NCI-H345 treated with DMSO at 0.1 percent for 48 hours (cell line): ENCODE measurements at regions not wholly inside any gene's neighbourhood (a gene's known extent, or its start where the extent isn't known, plus 50 kb on each side); places are given as distances from the start of the nearest gene placed in this dataset.
"Not testable (repeated sequence)": the region's sequence is repeated elsewhere in the genome, so short reads cannot be mapped to it uniquely, and the experiment has no call there.

Source experiments
- DNase-seq: peaks from one replicate; lab custom pipeline; 2025; ENCODE audit not compliant: unreplicated experiment; lab: John Stamatoyannopoulos, UW

DNA sequence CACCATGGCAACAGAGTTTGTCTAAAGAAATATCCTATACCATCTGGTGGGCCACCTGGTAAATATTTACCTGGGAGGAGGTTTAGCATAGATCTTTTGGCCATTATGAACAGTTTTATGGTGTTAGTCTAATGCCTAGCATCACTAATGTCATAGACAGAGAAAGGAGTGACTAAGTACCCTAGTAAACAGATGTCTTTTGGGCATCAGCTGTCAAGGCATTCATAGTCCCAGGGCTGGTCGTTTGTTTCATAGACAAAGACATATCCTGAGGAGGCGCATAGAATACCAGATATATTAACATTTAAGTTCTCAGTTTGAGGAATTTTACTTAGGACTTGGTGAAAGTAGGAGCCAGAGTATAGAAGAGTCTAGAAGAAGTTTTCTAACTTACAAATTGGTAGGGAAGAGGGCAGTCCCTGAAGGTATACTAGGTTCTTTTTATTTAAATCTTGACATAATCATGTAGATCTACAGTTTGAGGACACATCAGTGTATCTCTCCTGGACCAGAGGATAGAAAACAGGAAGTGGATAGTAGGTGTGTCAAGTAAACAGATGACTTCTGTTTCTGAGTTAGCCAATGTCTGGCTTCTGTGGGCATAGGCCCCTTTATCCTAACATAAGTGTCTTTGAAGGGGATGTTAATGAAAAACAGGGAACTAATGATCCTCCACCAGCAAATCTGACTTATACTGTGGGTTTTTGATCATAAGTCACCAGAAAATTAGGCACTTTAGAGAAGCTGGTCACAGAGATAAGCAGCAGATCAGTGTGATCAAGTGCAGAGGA, 105.0 kb upstream of the PRSS3 start:
- no peak for DNase-seq

DNA sequence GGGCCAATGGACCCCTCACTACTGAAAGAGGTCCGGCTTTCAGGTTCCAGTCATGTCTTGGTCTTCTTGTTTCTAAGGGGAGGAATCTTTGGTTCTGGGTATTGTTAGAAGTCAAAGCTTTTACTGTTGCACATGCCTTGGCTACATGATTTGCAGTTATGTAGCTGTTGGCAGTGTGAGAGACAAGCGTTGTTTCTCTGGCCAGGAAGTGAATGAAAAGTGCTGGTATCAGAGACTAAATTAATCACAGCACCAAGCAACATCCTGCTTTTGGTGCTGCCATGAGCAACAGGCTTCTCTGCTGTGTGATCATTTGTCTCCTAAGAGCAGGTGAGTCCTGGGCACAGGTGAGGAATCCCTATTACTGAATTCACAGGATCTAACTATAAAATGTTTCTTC, 100.1 kb upstream of the PRSS3 start:
- DNase-seq = no peak

DNA sequence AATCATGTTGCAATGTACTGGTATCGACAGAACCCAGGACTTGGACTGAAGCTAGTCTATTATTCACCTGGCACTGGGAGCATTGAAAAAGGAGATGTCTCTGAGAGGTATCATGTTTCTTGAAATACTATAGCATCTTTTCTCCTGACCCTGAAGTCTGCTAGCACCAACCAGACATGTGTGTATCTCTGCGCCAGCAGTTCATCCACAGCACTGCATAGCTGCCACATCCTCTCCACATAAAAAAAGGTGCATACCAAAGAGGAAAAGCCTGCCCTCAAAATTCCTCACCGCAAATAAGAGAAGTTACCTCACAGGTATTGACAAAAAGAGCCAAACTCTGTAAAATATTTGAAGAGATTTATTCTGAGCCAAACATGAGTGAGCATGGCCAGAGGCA, 99.5 kb upstream of the PRSS3 start:
- no peak for DNase-seq

DNA sequence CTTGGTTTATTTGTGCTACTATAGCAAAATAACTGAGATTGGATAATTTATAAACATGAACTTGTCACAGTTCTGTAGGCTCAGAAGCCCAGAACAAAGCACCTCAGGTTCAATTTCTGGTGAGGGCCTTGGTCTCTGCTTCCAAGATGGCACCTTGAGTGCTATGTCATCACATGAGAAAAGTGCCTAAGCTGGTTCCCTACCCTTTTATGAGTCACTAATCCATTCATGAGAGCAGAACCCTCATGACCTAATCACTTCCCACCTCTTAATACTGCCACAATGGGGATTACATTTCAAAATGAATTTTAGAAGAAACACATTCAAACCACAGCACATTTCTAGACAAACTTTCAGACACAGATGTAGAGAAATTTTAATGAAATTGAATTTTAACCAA, 98.2 kb upstream of the PRSS3 start:
- no peak for DNase-seq

DNA sequence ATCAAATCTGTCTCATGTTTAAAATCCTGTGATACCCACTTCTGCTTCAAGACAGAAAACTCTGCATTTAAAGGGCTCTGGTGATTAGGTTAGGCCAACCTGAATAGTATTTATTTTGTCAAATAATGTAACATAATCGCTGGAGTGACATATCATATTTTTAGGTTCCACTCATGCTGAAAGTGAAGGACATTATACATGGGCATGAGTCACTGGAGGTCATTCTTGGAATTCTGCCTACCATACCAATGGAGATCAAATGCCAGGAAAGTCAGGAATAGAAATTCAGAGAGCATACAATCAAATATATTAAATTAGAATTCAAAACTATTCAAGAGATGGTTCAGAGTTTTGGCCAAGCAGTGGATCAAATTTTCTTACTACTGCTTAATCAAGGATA, 97.1 kb upstream of the PRSS3 start:
- no peak for DNase-seq

DNA sequence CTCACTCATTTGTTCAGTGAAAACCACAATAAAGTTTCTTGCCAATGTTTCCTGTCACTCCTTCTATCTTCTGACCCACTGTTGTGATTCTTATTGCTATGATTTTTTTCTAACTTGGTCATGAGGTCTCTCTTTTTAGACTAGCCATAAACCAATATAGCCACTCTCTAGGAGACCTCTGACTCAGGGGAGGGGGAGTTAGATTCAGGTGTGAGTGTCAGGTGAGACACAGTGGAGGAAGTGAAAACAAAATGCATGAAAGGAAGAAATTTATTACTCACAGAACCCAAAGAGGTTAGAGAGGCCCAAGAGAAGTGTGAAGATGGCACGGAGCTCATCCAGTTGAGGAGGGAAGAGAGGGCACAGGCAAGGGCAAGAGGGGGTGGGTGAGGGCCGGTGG, 94.4 kb upstream of the PRSS3 start:
- DNase-seq = not testable (repeated sequence)

DNA sequence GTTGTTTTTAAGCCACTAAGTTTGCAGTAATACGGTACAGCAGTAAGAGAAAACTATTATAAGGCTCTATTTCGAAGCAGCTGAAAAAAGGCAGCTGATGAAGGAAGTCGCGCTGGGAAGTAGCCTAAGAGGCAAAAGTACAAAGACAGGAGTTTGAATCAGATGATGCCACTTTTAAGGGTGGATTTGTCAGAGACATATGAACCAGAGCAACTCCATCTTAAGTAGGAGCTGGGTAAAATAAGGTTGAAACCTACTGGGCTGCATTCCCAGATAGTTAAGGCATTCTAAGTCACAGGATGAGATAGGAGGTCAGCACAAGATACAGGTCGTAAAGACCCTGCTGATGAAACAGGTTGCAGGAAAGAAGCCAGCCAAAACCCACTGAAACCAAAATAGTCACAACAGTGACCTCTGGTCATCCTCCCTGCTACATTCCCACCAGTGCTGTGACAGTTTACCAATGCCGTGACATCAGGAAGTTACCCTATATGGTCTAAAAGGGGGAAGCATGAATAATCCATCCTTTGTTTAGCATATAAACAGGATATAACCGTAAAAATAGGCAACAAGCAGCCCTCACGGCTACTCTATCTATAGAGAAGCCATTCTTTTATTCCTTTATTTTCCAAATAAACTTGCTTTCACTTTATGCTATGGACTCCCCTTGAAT, 91.8 kb upstream of the PRSS3 start:
- DNase-seq = no peak

DNA sequence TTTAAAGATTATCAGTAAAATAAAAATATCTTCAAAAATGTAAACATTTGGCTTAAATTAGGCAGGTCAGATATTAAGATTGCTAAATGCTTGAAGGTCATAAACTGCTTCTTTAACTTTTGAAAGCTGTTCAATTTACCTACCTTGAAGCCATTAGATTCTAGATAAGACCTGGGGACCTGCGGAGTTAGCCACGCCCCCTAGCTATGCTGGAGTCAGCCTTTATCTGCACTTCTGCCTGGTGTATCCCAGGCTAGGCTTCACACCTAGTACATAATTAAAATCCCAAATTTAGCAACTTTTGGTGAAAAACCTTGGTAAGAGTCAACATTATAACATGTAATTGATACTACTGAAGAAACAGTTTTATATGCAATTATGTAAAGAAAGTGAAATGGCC, 89.9 kb upstream of the PRSS3 start:
- DNase-seq = not testable (repeated sequence)

DNA sequence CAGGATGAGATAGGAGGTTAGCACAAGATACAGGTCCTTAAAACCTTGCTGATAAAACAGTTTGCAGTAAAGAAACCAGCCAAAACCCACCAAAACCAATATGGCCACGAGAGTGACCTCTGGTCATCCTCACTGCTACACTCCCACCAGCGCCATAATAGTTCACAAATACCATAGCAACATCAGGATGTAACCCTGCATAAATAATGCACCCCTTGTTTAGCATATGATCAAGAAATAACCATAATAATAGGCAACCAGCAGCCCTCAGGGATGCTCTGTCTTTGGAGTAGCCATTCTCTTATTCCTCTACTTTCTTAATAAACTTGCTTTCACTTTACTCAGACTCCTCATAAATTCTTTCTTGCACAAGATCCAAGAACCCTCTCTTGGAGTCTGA, 86.9 kb upstream of the PRSS3 start:
- DNase-seq = no peak

DNA sequence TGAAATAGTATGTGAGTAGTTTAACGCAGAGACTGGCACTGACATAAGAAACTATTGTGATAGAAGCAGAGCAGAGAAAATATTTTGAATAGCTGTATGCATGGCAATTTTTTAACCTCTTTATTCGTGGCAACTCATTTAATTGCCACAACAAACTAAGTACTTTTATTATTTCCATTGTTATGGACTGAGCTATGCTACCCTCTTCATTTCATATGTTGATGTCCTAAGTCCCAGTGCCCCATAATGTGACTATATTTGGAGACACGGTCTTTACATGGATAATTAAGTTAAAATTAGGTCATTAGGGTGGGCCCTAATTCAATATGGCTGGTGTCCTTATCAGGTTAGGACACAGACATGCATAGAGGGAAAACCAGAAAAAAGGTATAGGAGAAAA, 86.1 kb upstream of the PRSS3 start:
- DNase-seq = no peak

DNA sequence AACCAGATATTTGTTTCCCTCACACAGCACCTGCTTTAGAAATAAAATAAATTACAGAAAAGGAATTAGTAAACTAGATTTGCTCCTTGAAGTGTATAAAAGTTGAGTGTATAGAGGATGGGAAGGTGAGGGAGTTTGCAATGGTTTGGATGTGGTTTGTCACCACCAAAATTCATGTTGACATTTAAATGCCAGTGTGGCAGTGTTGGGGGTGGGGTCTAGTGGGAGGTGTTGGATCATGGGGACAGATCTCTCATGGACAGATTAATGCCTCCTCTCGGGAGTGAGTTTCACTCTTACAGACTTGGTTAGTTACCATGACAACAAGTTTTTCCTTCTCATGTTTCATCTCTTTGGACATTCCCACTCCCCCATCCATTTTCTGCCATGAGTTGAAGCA, 83.9 kb upstream of the PRSS3 start:
- not testable (repeated sequence) for DNase-seq

DNA sequence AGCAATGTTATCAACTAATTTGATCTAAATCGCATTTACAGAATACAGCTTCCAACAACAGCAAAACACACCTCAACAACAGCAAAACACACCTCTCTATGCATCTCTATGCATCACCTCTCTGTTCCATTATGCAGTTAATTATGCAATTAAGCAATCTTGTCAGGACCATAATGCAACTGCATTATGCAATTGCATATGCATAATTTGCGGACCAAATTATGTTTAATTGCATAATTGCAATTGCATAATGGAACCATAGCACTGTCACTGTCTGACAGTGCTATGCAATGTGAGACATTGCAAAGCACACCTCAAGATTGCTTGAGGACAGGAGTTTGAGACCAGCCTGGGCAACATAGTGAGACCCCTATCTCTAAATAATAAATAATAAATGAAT, 80.4 kb upstream of the PRSS3 start:
- no peak for DNase-seq

DNA sequence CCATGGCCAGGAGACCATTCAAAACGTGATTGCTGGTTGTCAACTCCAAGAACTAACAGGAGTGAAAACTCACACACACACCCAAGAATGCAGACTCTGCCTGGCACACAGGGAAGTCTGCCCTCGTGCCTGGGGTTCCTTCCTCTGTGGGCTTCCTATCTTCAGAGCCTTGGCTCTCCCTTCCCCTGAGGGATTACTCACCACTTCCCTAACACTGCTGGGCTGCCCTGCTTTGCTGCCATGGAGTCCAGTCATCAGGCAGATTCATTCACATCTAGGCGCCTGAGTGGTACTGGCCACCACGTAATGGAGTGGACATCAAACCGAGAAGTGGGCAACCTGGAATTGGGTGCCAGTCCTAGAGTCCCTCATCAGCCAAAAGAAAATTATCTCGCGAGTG, 76.4 kb upstream of the PRSS3 start:
- no peak for DNase-seq

DNA sequence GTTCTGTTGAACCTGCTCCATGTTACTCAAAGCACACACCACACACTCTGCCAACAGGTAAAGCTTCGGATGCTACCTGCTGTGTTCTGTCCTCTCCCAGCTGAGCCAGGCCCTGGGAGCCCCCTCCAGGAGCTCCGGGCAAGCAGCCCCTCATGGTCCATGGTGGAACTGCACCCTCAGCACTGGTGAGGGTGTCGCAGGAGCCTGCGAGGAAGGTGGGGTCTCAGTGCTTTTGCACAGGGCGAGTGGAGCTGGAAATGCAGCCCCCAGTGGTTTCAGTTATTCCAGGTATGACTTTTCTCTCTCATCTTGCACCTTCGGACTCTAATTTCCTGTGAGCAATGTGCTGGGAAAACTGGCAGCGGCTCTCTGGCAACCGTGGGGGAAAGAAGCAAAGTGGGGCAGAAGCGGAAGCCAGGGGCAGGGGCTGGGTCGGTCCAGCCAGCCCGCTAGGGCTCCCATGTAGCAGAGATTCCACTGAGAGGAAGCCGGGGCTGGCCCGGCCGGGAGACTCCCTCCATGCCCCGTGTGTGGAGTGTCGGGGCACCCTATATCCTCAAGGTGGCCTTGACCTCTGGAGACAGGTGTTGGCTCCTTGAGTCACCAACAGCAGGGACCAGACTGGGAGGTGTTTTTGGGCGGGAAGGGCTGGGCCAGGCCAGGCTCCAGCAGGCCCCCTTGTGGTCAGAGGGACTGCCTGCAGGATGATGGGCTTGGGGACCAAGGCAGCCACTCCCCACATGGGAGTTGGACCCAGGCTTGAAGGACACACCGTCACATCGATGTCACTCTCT, 75.6 kb upstream of the PRSS3 start:
- no peak for DNase-seq

DNA sequence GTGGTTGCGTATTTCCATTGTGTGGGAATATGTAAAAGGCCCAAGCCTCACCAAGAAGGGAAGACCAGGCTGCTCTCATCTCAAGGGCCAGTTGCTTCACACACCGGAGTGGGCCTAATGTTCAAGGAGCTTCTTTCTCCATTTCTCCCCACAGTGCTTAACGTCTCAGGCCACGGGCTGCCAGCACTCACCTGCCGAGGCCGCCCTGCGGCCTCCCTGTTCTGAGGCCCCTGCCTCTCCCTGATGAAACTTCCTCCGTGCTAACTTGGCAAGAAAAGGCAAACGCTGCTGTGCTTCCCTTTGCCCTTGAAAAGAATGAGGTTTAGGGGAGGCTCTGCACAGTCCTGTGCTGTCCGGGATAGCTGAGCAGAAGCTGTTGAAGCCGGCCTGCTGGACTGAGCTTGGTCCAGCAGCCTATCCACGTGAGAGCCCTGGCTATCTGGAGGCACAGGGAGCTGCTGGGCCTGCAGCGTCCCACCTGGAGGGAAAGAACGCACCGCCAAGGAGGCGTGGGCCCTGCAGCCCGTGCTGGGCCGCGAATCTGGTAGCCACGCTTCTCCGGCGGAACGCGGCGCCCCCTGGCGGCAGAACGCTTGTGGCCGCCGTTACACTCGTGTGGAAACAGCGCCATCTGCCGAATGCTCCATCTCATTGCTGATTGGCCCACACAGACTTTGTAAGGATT, 73.5 kb upstream of the PRSS3 start:
- DNase-seq = peak; percentile 70

DNA sequence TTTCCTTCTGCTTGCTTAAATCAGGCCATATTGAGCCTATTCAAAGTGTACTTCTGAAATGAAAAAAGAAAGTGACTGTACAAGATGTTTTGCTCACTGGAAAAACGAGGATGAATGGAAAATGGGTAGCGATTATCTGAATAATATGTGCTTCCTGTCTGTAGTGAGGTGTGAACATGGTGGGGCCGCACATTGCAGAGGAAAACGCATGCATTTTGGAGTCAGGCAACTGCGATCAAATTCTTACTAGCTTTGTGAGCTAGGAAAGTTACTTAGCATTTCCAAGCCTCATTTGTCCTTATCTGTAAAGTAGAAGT, 73.0 kb upstream of the PRSS3 start:
- no peak for DNase-seq

DNA sequence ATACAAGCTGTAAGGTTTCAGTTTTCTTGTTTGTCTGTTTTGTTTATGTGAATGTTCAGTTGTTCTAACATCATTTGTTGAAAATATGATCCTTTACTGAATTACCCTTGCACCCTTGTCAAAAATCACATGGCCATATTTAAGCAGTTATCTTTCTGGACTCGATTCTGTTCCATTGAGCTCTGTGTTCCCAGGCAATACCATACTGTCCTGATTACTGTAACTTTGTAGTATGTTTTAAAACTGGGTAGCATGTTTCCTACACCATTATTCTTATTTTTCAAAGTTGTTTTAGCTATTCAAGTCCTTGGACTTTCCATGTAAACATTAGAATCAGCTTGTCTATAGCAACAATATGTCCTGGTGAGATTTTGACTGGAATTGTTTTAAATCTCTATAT, 66.7 kb upstream of the PRSS3 start:
- DNase-seq = no peak

DNA sequence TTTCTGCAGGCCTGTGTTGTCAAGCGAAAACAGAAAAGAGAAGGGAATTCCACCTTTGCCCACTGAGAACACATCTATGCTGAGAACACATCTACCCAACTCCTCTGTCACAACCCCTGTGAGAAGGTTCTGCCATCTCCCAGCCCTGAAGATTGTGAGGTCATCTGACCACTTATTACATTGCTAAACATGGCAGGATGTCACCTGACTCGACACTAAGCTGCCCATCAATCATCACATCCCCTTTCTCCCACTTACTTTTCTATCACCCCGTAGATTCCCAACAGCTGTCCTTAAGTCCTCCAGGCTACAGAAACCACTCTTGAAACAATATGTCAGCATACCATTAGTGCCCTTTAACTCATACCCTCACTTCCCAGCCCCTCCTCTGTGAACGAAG, 64.2 kb upstream of the PRSS3 start:
- no peak for DNase-seq

DNA sequence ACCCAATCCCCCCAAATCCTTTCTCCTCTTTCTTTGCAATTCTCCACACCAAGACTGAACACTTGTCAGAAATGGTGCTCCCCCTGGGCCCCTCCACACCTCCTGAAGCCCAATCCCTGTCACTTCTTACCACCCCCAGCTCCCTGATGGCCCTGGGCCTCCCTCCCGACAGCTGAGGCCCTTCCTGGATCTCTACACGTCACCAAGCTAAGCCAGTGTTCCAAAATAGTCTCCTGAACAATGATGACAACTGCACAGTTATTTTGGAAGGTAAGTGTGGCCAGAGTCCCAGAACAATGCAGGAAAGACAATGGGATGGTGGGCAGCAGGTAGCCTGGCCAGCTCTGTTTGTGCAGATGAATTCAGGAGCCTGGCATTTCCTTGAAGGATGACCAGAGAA, 63.7 kb upstream of the PRSS3 start:
- DNase-seq = no peak

DNA sequence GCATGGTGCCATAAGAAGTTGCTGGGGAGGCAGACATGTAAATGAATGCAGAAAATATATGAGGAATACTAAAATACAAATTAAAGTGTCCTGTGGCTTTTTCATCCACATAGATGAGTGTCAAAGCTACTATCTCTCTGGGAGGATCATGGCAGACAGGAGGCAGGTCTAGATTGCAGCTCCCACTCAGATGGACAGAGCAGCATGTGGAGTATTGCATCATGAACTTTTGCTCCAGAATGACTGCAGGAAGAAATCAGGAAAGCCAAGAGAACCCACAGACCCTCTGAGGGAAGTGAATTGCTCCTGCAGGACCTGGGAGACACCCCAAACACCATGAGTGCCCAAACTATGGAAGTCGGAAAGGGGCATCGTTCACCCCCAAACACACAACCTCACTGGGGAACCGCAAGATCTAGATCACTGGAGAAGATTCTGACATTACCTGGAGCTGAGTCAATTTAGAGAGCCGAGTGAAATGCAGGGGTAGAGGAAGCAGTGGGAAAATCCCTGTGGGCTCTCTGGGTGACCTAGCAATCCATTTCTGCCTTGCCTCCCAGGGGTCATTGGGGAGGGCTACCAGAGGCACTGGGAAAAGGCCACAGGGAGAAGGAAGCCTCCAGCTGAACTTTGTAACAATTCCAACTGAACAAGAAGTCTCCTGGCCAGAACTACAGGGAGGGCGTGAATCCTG, 61.0 kb upstream of the PRSS3 start:
- DNase-seq = not testable (repeated sequence)
